ENCODE measurements at regions not wholly inside any gene's neighbourhood (a gene's known extent, or its start where the extent isn't known, plus 50 kb on each side); places are given as distances from the start of the nearest gene placed in this dataset.

- DNase-seq (ENCODE audit: low read depth), result no peak
Measured at GRCh38 chr17:73933164-73933766, 270.2 kb upstream of the RPL38 start.

- no peak for DNase-seq (ENCODE audit: low read depth)
Measured at GRCh38 chr17:73933871-73934270, 269.6 kb upstream of the RPL38 start.

- DNase-seq (ENCODE audit: low read depth), result no peak
Measured at GRCh38 chr17:73934696-73935095, 268.8 kb upstream of the RPL38 start.

- no peak for DNase-seq (ENCODE audit: low read depth)
Measured at GRCh38 chr17:73936908-73937627, 266.4 kb upstream of the RPL38 start.

GRCh38 chr17:73938706-73939105 lies 264.8 kb upstream of the RPL38 start:
- no peak for DNase-seq (ENCODE audit: low read depth)

GRCh38 chr17:73939806-73940205 lies 263.7 kb upstream of the RPL38 start:
- DNase-seq (ENCODE audit: low read depth), result no peak

- no peak for DNase-seq (ENCODE audit: low read depth)
Measured at GRCh38 chr17:73940511-73940910, 263.0 kb upstream of the RPL38 start.

GRCh38 chr17:73941919-73942530 lies 261.5 kb upstream of the RPL38 start:
- no peak for DNase-seq (ENCODE audit: low read depth)

GRCh38 chr17:73942703-73943415 lies 260.6 kb upstream of the RPL38 start:
- no peak for DNase-seq (ENCODE audit: low read depth)

GRCh38 chr17:73943416-73944110 lies 259.9 kb upstream of the RPL38 start:
- no peak for DNase-seq (ENCODE audit: low read depth)

GRCh38 chr17:73944366-73944765 lies 259.1 kb upstream of the RPL38 start:
- DNase-seq (ENCODE audit: low read depth), result no peak

GRCh38 chr17:73947281-73947965 lies 256.1 kb upstream of the RPL38 start:
- no peak for DNase-seq (ENCODE audit: low read depth)

- no peak for DNase-seq (ENCODE audit: low read depth)
Measured at GRCh38 chr17:73947966-73948355, 255.5 kb upstream of the RPL38 start.

- no peak for DNase-seq (ENCODE audit: low read depth)
Measured at GRCh38 chr17:73949903-73950592, 253.4 kb upstream of the RPL38 start.

- no peak for DNase-seq (ENCODE audit: low read depth)
Measured at GRCh38 chr17:73950593-73950914, 252.9 kb upstream of the RPL38 start.

GRCh38 chr17:73952082-73952479 lies 251.4 kb upstream of the RPL38 start:
- DNase-seq (ENCODE audit: low read depth), result no peak

GRCh38 chr17:73952480-73953205 lies 250.8 kb upstream of the RPL38 start:
- DNase-seq (ENCODE audit: low read depth), result peak; percentile 28

GRCh38 chr17:73953206-73954033 lies 250.1 kb upstream of the RPL38 start:
- no peak for DNase-seq (ENCODE audit: low read depth)

- DNase-seq (ENCODE audit: low read depth), result no peak
Measured at GRCh38 chr17:73954951-73955350, 248.5 kb upstream of the RPL38 start.

GRCh38 chr17:73955616-73956015 lies 247.9 kb upstream of the RPL38 start:
- no peak for DNase-seq (ENCODE audit: low read depth)

All from stimulated activated CD8-positive, alpha-beta memory T cell treated with anti-CD3 and anti-CD28 coated beads, Interleukin-4, amount 100 ng/mL, for 24 hours (primary cell).